ENCODE measurements at regions not wholly inside any gene's neighbourhood (a gene's known extent, or its start where the extent isn't known, plus 50 kb on each side); places are given as distances from the start of the nearest gene placed in this dataset.

DNA sequence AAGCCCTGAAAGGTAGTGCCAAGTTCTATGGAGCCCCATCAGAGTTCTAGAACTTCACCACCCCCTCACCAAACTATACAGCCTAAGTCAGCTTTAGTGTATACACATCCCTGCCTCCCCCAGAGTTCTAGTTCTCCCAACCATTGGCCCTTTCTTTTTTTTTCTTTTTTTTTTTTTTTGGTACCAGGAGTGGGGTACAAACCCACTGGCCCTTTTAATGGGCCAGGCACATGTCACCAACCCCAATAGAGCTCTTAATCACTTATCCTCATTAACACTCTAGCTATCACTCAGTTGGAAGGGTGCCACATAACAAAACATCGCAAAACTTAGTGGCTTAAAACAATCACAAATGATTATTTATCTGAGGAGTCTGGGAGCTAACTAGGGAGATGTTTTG lies 588.6 kb downstream of the BCOR start:
- TF ChIP-seq CTCF (IDR thresholded peaks at IDR 0.05) (no peak), POLR2AphosphoS5 (IDR thresholded peaks at IDR 0.05) (no peak)
